ENCODE measurements at regions not wholly inside any gene's neighbourhood (a gene's known extent, or its start where the extent isn't known, plus 50 kb on each side); places are given as distances from the start of the nearest gene placed in this dataset.

- Mint-ChIP-seq H3K27ac (no peak overlapping the region), H3K27me3 (peaks cover 47% of the 10 kb centered on the region), H3K9me3 (no peaks in the 10 kb centered on the region), H3K36me3 (no peaks in the 10 kb centered on the region), H3K4me3 (no peak overlapping the region), H3K4me1 (peaks cover 4% of the 10 kb centered on the region)
- CTCF ChIA-PET, result interaction anchor here (1.1 to 1.6 kb wide), 4 partner anchors 46 to 95 kb away, joined by 3 to 6 read pairs (median 5); partner anchors contain the start of gene EPHB3
- DNase-seq, result no peak
Measured at GRCh38 chr3:184465883-184466412, 86.1 kb downstream of the CHRD start.

DNA sequence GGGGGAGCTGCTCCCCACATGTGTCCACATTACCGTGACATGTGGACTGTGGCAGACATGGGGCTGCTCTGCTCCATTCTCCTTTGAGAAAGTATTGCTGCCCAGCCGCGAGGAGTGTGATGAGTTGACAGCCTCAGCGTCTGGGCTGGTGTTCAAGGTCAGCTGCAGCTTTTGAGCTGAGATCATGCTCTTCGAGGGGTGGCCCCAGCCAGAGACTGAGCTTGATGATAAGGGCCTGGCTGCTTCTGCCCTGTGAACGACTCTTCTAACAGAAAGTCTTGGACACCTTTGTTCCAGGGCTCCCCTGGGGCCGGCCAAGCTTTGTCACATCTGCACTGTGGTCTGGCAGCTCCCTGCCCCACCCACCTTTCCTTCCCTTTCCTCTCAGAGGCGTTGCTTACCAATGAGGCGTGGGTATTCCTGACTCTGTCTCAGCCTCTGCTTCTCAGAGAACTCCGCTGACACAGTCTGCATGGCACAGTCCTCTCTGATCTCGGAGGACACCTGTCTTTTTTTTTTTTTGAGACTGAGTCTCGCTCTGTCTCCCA, 86.6 kb downstream of the CHRD start:
- Mint-ChIP-seq H3K4me3 (no peak overlapping the region), H3K27me3 (peaks cover 50% of the 10 kb centered on the region), H3K27ac (no peak overlapping the region), H3K4me1 (peaks cover 4% of the 10 kb centered on the region), H3K36me3 (no peaks in the 10 kb centered on the region), H3K9me3 (no peaks in the 10 kb centered on the region)
- DNase-seq, result no peak
- CTCF ChIA-PET, result interaction anchor here (1.0 to 1.7 kb wide), 7 partner anchors 14 to 95 kb away, joined by 3 to 8 read pairs (median 5); partner anchors contain the start of gene EPHB3

DNA sequence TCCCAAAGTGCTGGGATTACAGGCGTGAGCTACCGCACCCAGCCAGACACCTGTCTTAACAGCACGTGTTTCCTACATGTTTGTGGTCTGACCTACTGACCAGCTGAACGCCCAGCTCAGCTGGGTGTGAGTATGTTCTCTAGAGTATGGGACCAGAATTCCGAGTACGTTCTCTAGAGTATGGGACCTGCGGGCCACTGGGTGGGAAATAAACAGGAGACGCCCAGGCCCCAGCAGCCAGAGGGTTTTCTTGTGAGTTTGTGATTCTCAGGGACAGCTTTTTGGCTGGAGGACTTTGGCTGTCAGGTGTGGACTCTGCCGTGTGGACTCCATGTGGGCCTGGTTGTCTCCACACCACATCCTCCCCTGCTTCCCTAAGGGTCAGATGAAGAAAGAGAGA, 87.3 kb downstream of the CHRD start:
- peaks cover 4% of the 10 kb centered on the region for H3K4me1 Mint-ChIP-seq

GRCh38 chr3:184470551-184470950, 90.7 kb downstream of the CHRD start:
- DNase-seq, result no peak
- H3K4me3 Mint-ChIP-seq, result no peak overlapping the region
- peak overlapping the region; percentile 5 for H3K27ac Mint-ChIP-seq
- no peaks in the 10 kb centered on the region for H3K36me3 Mint-ChIP-seq
- H3K27me3 Mint-ChIP-seq, result peaks cover 65% of the 10 kb centered on the region
- no peaks in the 10 kb centered on the region for H3K9me3 Mint-ChIP-seq
- CTCF ChIA-PET, result interaction anchor here (1.0 to 3.5 kb wide), 8 partner anchors 35 to 117 kb away, joined by 3 to 27 read pairs (median 4); no protein-coding TSS in a partner anchor
- H3K4me1 Mint-ChIP-seq, result peaks cover 10% of the 10 kb centered on the region

More for the DNA sequence above, 87.3 kb downstream of the CHRD start:
- CTCF ChIA-PET, result interaction anchor here (0.6 to 1.7 kb wide), 8 partner anchors 14 to 95 kb away, joined by 3 to 8 read pairs (median 5); no protein-coding TSS in a partner anchor
- H3K27ac Mint-ChIP-seq, result no peak overlapping the region
- peaks cover 49% of the 10 kb centered on the region for H3K27me3 Mint-ChIP-seq
- DNase-seq, result no peak
- no peak overlapping the region for H3K4me3 Mint-ChIP-seq
- H3K36me3 Mint-ChIP-seq, result no peaks in the 10 kb centered on the region
- H3K9me3 Mint-ChIP-seq, result no peaks in the 10 kb centered on the region

GRCh38 chr3:184471439-184471838, 90.1 kb upstream of the EPHB3 start:
- CTCF ChIA-PET, result interaction anchor here (1.6 to 3.5 kb wide), 3 partner anchors 42 to 70 kb away, joined by 8 to 27 read pairs (median 24); no protein-coding TSS in a partner anchor
- Mint-ChIP-seq H3K36me3 (no peaks in the 10 kb centered on the region), H3K27ac (no peak overlapping the region), H3K4me3 (no peak overlapping the region), H3K4me1 (peaks cover 10% of the 10 kb centered on the region), H3K27me3 (peaks cover 59% of the 10 kb centered on the region), H3K9me3 (no peaks in the 10 kb centered on the region)
- no peak for DNase-seq

GRCh38 chr3:184472723-184473428, 88.7 kb upstream of the EPHB3 start:
- CTCF ChIA-PET, result interaction anchor here (1.4 to 2.4 kb wide), 4 partner anchors 41 to 101 kb away, joined by 3 to 9 read pairs (median 6); no protein-coding TSS in a partner anchor
- no peaks in the 10 kb centered on the region for H3K36me3 Mint-ChIP-seq
- H3K27me3 Mint-ChIP-seq, result peaks cover 51% of the 10 kb centered on the region
- no peak overlapping the region for H3K27ac Mint-ChIP-seq
- H3K4me1 Mint-ChIP-seq, result peaks cover 10% of the 10 kb centered on the region
- no peak for DNase-seq
- no peaks in the 10 kb centered on the region for H3K9me3 Mint-ChIP-seq
- no peak overlapping the region for H3K4me3 Mint-ChIP-seq

GRCh38 chr3:184474897-184475296, 86.7 kb upstream of the EPHB3 start:
- H3K9me3 Mint-ChIP-seq, result no peaks in the 10 kb centered on the region
- DNase-seq, result no peak

DNA sequence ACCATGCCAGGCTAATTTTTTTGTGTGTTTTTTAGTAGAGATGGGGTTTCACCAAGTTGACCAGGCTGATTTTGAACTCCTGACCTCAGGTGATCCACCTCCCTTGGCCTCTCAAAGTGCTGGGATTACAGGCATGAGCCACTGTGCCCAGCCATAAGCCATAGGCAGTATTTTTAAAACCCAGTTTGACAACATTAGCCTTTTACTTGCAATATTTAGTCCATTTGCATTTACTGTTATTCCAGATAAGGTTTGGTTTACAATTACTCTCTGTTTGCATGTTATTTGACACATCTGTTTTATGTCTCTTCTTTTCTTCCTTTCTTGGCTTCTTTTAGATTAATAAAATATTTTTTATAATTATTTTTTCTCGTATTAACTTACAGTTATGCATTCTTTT, 83.6 kb upstream of the EPHB3 start:
- CTCF ChIA-PET, result no interaction called here
- Mint-ChIP-seq H3K36me3 (no peaks in the 10 kb centered on the region), H3K4me3 (no peak overlapping the region), H3K27me3 (peaks cover 46% of the 10 kb centered on the region), H3K4me1 (peaks cover 5% of the 10 kb centered on the region), H3K9me3 (no peaks in the 10 kb centered on the region), H3K27ac (no peak overlapping the region)
- DNase-seq, result no peak

More at GRCh38 chr3:184474897-184475296, 86.7 kb upstream of the EPHB3 start:
- Mint-ChIP-seq H3K27me3 (peaks cover 52% of the 10 kb centered on the region), H3K27ac (no peak overlapping the region), H3K4me1 (peaks cover 10% of the 10 kb centered on the region), H3K4me3 (no peak overlapping the region), H3K36me3 (no peaks in the 10 kb centered on the region)
- CTCF ChIA-PET, result interaction anchor here (1.6 to 2.4 kb wide), 2 partner anchors 39 to 66 kb away, joined by 4 to 9 read pairs; no protein-coding TSS in a partner anchor

DNA sequence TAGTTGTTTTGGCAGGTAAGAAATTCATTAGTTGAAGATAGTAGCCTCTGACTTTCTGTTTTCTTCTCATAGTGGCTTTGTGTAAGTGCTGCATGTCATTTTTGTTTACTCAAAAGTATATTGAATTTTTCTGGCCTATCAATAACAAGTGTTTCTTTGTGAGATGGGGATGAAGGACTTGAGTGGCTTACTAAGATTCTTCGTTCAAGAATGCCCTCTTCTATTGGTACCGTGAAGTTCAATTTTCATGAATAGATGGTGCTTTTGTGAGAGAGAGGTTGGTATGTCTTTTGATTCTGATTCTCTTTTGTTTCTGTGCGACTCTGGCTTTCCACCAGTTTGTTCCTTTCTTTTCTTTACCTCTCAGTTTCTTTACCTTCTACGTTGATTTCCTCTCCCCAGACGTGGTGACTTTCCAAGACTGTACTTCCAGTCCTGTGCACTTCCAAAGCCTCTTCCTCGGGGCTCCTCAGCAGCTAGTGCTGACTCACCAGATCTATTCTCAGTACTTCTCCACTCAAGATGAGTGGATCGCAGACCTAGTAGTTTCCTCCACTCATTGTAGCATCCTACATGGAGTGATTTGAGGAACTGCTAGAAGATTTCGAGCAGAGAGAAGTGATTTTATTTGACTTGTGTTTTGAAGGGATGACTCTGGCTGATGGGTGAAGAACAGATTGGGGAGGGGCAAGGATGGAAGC, 82.0 kb upstream of the EPHB3 start:
- no peaks in the 10 kb centered on the region for H3K9me3 Mint-ChIP-seq
- no peaks in the 10 kb centered on the region for H3K36me3 Mint-ChIP-seq
- peaks cover 33% of the 10 kb centered on the region for H3K27me3 Mint-ChIP-seq
- H3K4me1 Mint-ChIP-seq, result no peaks in the 10 kb centered on the region
- H3K27ac Mint-ChIP-seq, result no peak overlapping the region
- CTCF ChIA-PET, result no interaction called here
- no peak overlapping the region for H3K4me3 Mint-ChIP-seq
- no peak for DNase-seq

GRCh38 chr3:184480831-184481230, 80.8 kb upstream of the EPHB3 start:
- Mint-ChIP-seq H3K9me3 (no peaks in the 10 kb centered on the region), H3K4me1 (no peaks in the 10 kb centered on the region), H3K36me3 (no peaks in the 10 kb centered on the region), H3K27me3 (peaks cover 22% of the 10 kb centered on the region), H3K27ac (no peak overlapping the region), H3K4me3 (no peak overlapping the region)
- DNase-seq, result no peak
- CTCF ChIA-PET, result interaction anchor here (0.8 to 1.2 kb wide), 2 partner anchors 12 to 109 kb away, joined by 3 to 4 read pairs; no protein-coding TSS in a partner anchor

DNA sequence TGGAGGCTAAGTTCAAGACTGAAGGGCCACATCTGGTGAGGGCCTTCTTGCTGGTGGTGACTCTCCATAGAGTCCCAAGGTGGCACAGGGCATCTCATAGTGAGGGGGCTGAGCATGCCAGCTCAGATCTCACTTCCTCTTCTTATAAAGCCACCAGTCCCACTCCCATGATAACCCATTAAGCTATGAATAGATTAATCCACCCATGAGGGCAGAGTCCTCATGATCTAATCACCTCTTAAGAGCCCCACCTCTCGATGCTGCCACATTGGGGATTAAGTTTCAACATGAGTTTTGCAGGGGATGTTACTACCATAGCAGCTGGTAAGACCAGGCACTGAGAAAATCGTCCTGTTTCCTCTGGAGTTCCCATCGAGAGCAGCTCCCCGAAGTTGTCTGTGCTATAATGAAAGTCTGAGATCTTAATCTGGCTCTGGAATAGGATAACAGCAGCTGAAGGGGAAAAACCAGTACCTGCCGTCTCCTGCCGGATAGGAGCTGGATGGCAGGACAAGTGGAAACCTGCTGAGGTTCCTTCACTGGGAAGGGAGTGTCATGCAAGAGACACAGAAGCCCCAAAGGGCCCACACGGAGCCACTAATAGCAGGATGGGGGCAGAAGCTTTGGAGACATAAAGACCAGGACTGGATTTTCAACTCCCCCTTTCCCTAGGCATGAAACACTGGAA, 79.5 kb upstream of the EPHB3 start:
- H3K27ac Mint-ChIP-seq, result no peak overlapping the region
- no peaks in the 10 kb centered on the region for H3K36me3 Mint-ChIP-seq
- DNase-seq, result no peak
- H3K4me1 Mint-ChIP-seq, result no peaks in the 10 kb centered on the region
- H3K9me3 Mint-ChIP-seq, result no peaks in the 10 kb centered on the region
- H3K4me3 Mint-ChIP-seq, result no peak overlapping the region
- CTCF ChIA-PET, result interaction anchor here (0.6 to 1.2 kb wide), 3 partner anchors 32 to 298 kb away, joined by 3 read pairs; no protein-coding TSS in a partner anchor
- peaks cover 21% of the 10 kb centered on the region for H3K27me3 Mint-ChIP-seq

DNA sequence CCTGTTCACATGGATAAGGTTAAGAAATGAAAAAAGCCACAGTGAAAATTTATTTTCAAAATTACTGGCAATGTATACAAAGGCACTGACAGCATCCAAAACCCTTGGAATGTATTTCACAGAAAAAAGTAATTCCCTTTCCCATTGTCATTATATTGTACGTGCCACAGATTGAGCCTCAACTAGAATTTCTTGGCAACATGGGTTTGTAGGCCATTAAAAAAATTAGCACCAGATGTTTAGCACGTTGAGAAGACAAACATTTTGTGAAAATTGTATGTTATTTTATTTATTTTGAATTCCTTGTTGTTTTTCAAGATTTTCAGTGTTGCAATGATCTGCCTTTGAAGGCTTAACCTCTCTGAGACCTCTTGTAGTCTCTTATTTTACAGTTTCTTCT, 76.3 kb upstream of the EPHB3 start:
- DNase-seq, result no peak
- no peak overlapping the region for H3K4me3 Mint-ChIP-seq
- H3K27me3 Mint-ChIP-seq, result peaks cover 23% of the 10 kb centered on the region
- CTCF ChIA-PET, result no interaction called here
- H3K4me1 Mint-ChIP-seq, result no peaks in the 10 kb centered on the region
- H3K27ac Mint-ChIP-seq, result no peak overlapping the region
- H3K9me3 Mint-ChIP-seq, result no peaks in the 10 kb centered on the region
- no peaks in the 10 kb centered on the region for H3K36me3 Mint-ChIP-seq

GRCh38 chr3:184485906-184486305, 75.7 kb upstream of the EPHB3 start:
- CTCF ChIA-PET, result no interaction called here

More at GRCh38 chr3:184485906-184486305, 75.7 kb upstream of the EPHB3 start:
- DNase-seq, result no peak
- no peaks in the 10 kb centered on the region for H3K4me1 Mint-ChIP-seq
- peaks cover 21% of the 10 kb centered on the region for H3K27me3 Mint-ChIP-seq
- no peaks in the 10 kb centered on the region for H3K36me3 Mint-ChIP-seq
- H3K4me3 Mint-ChIP-seq, result no peak overlapping the region
- no peak overlapping the region for H3K27ac Mint-ChIP-seq
- no peaks in the 10 kb centered on the region for H3K9me3 Mint-ChIP-seq
